Hepatocyte (in vitro differentiated cells): ENCODE measurements at regions not wholly inside any gene's neighbourhood (a gene's known extent, or its start where the extent isn't known, plus 50 kb on each side); places are given as distances from the start of the nearest gene placed in this dataset.

Experiments
- DNase-seq: peaks from one replicate; pipeline ENCODE4 v3.0.0-alpha.2; 2016; ENCODE audit warnings: low spot score
- H2AFZ ChIP-seq: fragments of 200-600 bp; sonication (generic); 2 replicates; pipeline ENCODE4 v1.6.0; 2016; ENCODE audit warnings: antibody characterized with exemption, mild to moderate bottlenecking
- H3K27ac ChIP-seq: fragments of 200-600 bp; sonication (generic); 2 replicates; pipeline ENCODE4 v1.5.1; 2016; ENCODE audit warnings: mild to moderate bottlenecking
- H3K27me3 ChIP-seq: fragments of 200-600 bp; sonication (generic); 2 replicates; pipeline ENCODE4 v1.6.1; 2016
- H3K36me3 ChIP-seq: fragments of 200-600 bp; sonication (generic); replicated peaks from 2 replicates; pipeline ENCODE4 v1.5.1; 2016; ENCODE audit warnings: low read depth; ENCODE audit not compliant: insufficient read depth
- H3K4me1 ChIP-seq: fragments of 200-600 bp; sonication (generic); 2 replicates; pipeline ENCODE4 v1.5.1; 2016; ENCODE audit warnings: mild to moderate bottlenecking, moderate library complexity; ENCODE audit not compliant: insufficient read depth
- H3K4me2 ChIP-seq: fragments of 200-600 bp; sonication (generic); 2 replicates; pipeline ENCODE4 v1.6.0; 2016
- H3K4me3 ChIP-seq: fragments of 200-600 bp; sonication (generic); 2 replicates; pipeline ENCODE4 v1.5.1; 2016; ENCODE audit warnings: mild to moderate bottlenecking
- H3K79me2 ChIP-seq: fragments of 200-600 bp; sonication (generic); 2 replicates; pipeline ENCODE4 v1.6.0; 2017; ENCODE audit warnings: mild to moderate bottlenecking
- H3K9me2 ChIP-seq: fragments of 200-600 bp; sonication (generic); replicated peaks from 2 replicates; pipeline ENCODE4 v1.6.0; 2017; ENCODE audit warnings: mild to moderate bottlenecking; ENCODE audit not compliant: insufficient read depth
- H3K9me3 ChIP-seq: fragments of 200-600 bp; sonication (generic); 2 replicates; pipeline ENCODE4 v1.5.1; 2016; ENCODE audit warnings: low read depth, mild to moderate bottlenecking
- H4K20me1 ChIP-seq: fragments of 200-600 bp; sonication (generic); 2 replicates; pipeline ENCODE4 v1.6.0; 2016; ENCODE audit warnings: mild to moderate bottlenecking; ENCODE audit not compliant: insufficient read depth, poor library complexity, severe bottlenecking
- CTCF ChIP-seq: fragments of 200-600 bp; sonication (generic); IDR thresholded peaks from 2 replicates; pipeline ENCODE4 v1.5.1; 2016; ENCODE audit warnings: antibody characterized with exemption, mild to moderate bottlenecking; ENCODE audit not compliant: poor library complexity
- EZH2 ChIP-seq: fragments of 200-600 bp; sonication (generic); IDR thresholded peaks from 2 replicates; pipeline ENCODE4 v1.6.1; 2016; ENCODE audit warnings: antibody characterized with exemption, mild to moderate bottlenecking, borderline replicate concordance
- EZH2phosphoT487 ChIP-seq: fragments of 200-600 bp; sonication (generic); IDR thresholded peaks from one replicate; pipeline ENCODE4 v1.6.1; 2018; ENCODE audit warnings: antibody characterized with exemption, mild to moderate bottlenecking, low read depth, moderate library complexity; ENCODE audit not compliant: unreplicated experiment, severe bottlenecking
- WGBS: methylation state at CpG from one replicate; pipeline ENCODE4 v1.1.6; 2016; ENCODE audit warnings: low lambda C conversion rate; ENCODE audit errors: missing lambda C conversion rate; 5-methylcytosine and 5-hydroxymethylcytosine counted together

DNA sequence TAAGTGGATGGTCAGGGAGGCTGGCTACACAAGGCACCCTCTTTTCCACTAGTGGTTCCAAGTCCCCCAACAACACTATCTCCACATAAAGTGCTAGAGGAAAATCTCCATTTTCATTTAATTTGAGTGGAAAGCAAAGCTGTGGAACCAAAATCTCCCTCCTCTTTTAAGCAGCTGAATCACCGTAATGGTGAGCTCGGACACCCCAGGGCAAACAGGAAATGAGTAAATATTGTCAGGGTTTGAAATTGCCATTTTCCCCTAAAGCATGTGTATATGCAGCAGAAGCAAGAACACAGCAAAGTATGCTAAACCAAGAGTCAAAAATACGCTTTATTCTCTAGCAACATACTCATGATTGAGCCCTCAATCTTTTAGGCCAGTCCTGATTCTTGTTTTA, 143.7 kb downstream of the GPAM start:
- no peaks in the 10 kb centered on the region for H4K20me1 ChIP-seq
- WGBS = 78% methylated on average over 3 of the region's 3 CpGs
- no peaks in the 10 kb centered on the region for H3K9me3 ChIP-seq
- H3K4me2 ChIP-seq = no peak overlapping the region
- H3K4me3 ChIP-seq = no peak overlapping the region
- DNase-seq = no peak
- no peaks in the 10 kb centered on the region for H3K36me3 ChIP-seq
- H3K79me2 ChIP-seq = no peaks in the 10 kb centered on the region
- H3K27me3 ChIP-seq = no peaks in the 10 kb centered on the region
- H3K27ac ChIP-seq = no peak overlapping the region
- H2AFZ ChIP-seq = no peak overlapping the region
- TF ChIP-seq CTCF (no peak), EZH2 (no peak), EZH2phosphoT487 (no peak)
- H3K9me2 ChIP-seq = no peaks in the 10 kb centered on the region
- H3K4me1 ChIP-seq = no peaks in the 10 kb centered on the region

- no peaks in the 10 kb centered on the region for H3K9me3 ChIP-seq
- H4K20me1 ChIP-seq = no peaks in the 10 kb centered on the region
- no peaks in the 10 kb centered on the region for H3K9me2 ChIP-seq
- no peaks in the 10 kb centered on the region for H3K27me3 ChIP-seq
- no peaks in the 10 kb centered on the region for H3K36me3 ChIP-seq
- H3K4me1 ChIP-seq = no peaks in the 10 kb centered on the region
- H3K4me2 ChIP-seq = no peak overlapping the region
- no peak overlapping the region for H3K27ac ChIP-seq
- WGBS = 88% methylated on average over 3 of the region's 3 CpGs
- H2AFZ ChIP-seq = no peak overlapping the region
- H3K4me3 ChIP-seq = no peak overlapping the region
- DNase-seq = no peak
- H3K79me2 ChIP-seq = no peaks in the 10 kb centered on the region
- TF ChIP-seq EZH2 = no peak
- no peak for TF ChIP-seq CTCF
- no peak for TF ChIP-seq EZH2phosphoT487
Measured at GRCh38 chr10:112040696-112041095, 142.9 kb downstream of the GPAM start.

DNA sequence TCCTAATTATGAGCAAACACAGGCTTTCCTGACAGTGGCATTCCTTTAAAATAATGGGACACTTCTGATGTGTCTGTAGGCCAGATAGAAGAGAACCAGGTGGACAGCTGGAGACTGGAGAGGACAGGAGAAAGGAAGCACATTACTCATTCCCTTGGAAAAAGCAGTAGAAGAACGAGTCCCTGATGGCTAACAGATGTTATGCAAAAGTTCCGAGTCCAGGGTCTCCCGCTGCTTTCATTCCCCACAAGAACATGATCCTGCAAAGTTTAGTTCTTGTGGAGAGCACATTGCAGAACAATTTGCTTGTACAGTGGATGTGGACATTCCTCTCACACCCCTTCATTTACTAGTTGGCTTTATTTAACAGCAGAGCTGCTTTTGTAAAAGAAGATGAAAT, 137.6 kb downstream of the GPAM start:
- no peaks in the 10 kb centered on the region for H3K9me3 ChIP-seq
- DNase-seq = no peak
- no peaks in the 10 kb centered on the region for H3K27me3 ChIP-seq
- H3K4me3 ChIP-seq = no peak overlapping the region
- 58% methylated on average over 3 of the region's 3 CpGs for WGBS
- H3K9me2 ChIP-seq = no peaks in the 10 kb centered on the region
- no peak overlapping the region for H2AFZ ChIP-seq
- TF ChIP-seq CTCF = no peak
- no peak for TF ChIP-seq EZH2
- TF ChIP-seq EZH2phosphoT487 = no peak
- no peaks in the 10 kb centered on the region for H3K36me3 ChIP-seq
- H3K27ac ChIP-seq = no peak overlapping the region
- H3K4me1 ChIP-seq = no peaks in the 10 kb centered on the region
- H3K79me2 ChIP-seq = no peaks in the 10 kb centered on the region
- no peaks in the 10 kb centered on the region for H4K20me1 ChIP-seq
- no peak overlapping the region for H3K4me2 ChIP-seq

DNA sequence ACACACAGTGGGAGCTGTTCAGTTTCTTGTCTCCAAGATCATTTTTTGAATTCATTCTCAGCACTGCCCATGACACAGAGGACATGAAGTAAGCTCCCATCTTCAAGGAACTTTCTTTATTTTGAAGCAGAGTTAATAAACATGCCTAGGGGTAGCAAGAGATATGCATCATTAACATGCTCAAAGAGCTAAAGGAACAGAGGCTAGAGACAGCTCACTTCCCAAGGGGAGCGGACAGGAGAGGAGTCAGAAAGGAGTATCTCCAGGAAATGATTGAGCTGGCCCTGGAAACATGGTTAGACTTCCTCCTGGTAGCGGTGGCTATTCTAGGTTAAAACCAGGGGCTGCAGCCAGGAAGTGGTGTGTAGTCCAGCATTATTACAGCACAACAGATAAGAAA, 135.9 kb downstream of the GPAM start:
- no peaks in the 10 kb centered on the region for H3K36me3 ChIP-seq
- no peaks in the 10 kb centered on the region for H3K9me2 ChIP-seq
- peaks cover 2% of the 10 kb centered on the region for H3K27me3 ChIP-seq
- H3K9me3 ChIP-seq = no peaks in the 10 kb centered on the region
- no peaks in the 10 kb centered on the region for H3K4me1 ChIP-seq
- no peak overlapping the region for H3K27ac ChIP-seq
- DNase-seq = no peak
- H4K20me1 ChIP-seq = no peaks in the 10 kb centered on the region
- H3K4me3 ChIP-seq = no peak overlapping the region
- TF ChIP-seq EZH2 (no peak), EZH2phosphoT487 (no peak), CTCF (no peak)
- WGBS = 92% methylated on average over 2 of the region's 2 CpGs
- no peak overlapping the region for H3K4me2 ChIP-seq
- no peak overlapping the region for H2AFZ ChIP-seq
- H3K79me2 ChIP-seq = no peaks in the 10 kb centered on the region
